Activated CD4-positive, alpha-beta T cell treated with anti-CD3 and anti-CD28 coated beads for 36 hours (primary cell): ENCODE measurements at regions not wholly inside any gene's neighbourhood (a gene's known extent, or its start where the extent isn't known, plus 50 kb on each side); places are given as distances from the start of the nearest gene placed in this dataset.

Experiments
- ATAC-seq: fragments of 200-7000 bp; cut with Tn5 transposase; one replicate; pipeline ENCODE4 v1.10.0; 2021; ENCODE audit warnings: mild to moderate bottlenecking, moderate library complexity
- CTCF ChIA-PET: fragments of 350-600 bp; sonication (Branson Sonifier 250); formaldehyde crosslinking; loops from one replicate; lab custom pipeline; 2021; ENCODE audit warnings: antibody characterized with exemption; lab: Charles Lee
- POLR2A ChIA-PET: fragments of 350-600 bp; sonication (Branson Sonifier 250); formaldehyde crosslinking; loops from one replicate; lab custom pipeline; 2021; ENCODE audit warnings: antibody characterized with exemption, inconsistent platforms; lab: Charles Lee
- DNase-seq: peaks from one replicate; pipeline ENCODE4 v3.0.0-alpha.2; 2020
- H3K27ac Mint-ChIP-seq: one replicate; pipeline ENCODE4 v1.8.0; 2021; ENCODE audit warnings: mixed read lengths
- H3K27me3 Mint-ChIP-seq: one replicate; pipeline ENCODE4 v1.8.0; 2021; ENCODE audit warnings: mixed read lengths
- H3K36me3 Mint-ChIP-seq: one replicate; pipeline ENCODE4 v1.8.0; 2021; ENCODE audit warnings: low read depth, mixed read lengths
- H3K4me1 Mint-ChIP-seq: one replicate; pipeline ENCODE4 v1.8.0; 2021; ENCODE audit warnings: mixed read lengths
- H3K4me3 Mint-ChIP-seq: one replicate; pipeline ENCODE4 v1.8.0; 2021; ENCODE audit warnings: mild to moderate bottlenecking, moderate library complexity, mixed read lengths
- H3K9me3 Mint-ChIP-seq: one replicate; pipeline ENCODE4 v1.8.0; 2021; ENCODE audit warnings: low read depth, mixed read lengths
- intact Hi-C, 2 experiments: fragments of 100-400 bp; cut with DNase I in 1 of 2; cut with micrococcal nuclease in 1 of 2; formaldehyde crosslinking; loops; one replicate each; pipeline versions ENCODE4 v1.14.2 to v1.15.1; 2022 to 2024; cut with DNase I, micrococcal nuclease

- Mint-ChIP-seq H3K9me3 (no peaks in the 10 kb centered on the region), H3K36me3 (no peaks in the 10 kb centered on the region), H3K27ac (no peak overlapping the region), H3K27me3 (peaks cover 6% of the 10 kb centered on the region), H3K4me1 (peaks cover 4% of the 10 kb centered on the region), H3K4me3 (no peak overlapping the region)
- intact Hi-C loops, result no loop called here
- ATAC-seq (peak; percentile 39), DNase-seq (no peak)
- ChIA-PET CTCF (interaction anchor here (0.6 kb wide), 1 partner anchor 103 kb away, joined by 4 read pairs; no protein-coding TSS in a partner anchor), POLR2A (interaction anchor here (0.7 kb wide), 1 partner anchor 445 kb away, joined by 3 read pairs; no protein-coding TSS in a partner anchor)
Measured at GRCh38 chr3:195015021-195015420, 255.9 kb downstream of the XXYLT1 start.

DNA sequence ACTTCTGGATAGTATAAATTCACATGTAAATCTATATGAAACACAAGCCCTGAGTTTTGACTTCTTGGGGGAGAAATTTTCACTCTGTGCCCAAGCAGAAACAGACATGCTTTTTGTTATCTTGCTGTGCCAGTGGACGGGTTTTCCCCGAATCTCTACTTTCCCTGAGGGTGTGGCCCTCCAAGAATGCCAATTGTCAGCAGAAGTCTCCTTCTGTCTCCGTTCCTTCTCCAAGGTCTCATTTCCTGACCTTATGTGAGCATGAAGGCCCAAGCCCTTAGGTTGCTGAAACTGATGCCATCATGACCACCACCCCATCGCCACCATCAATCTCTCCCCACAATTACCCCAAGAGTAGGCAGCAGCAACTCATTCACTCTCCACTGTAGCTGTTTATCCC, 253.8 kb downstream of the XXYLT1 start:
- ChIA-PET CTCF (no interaction called here), POLR2A (no interaction called here)
- Mint-ChIP-seq H3K27me3 (peaks cover 8% of the 10 kb centered on the region), H3K36me3 (no peaks in the 10 kb centered on the region), H3K4me1 (peaks cover 4% of the 10 kb centered on the region), H3K4me3 (no peak overlapping the region), H3K9me3 (no peaks in the 10 kb centered on the region), H3K27ac (no peak overlapping the region)
- ATAC-seq (no peak), DNase-seq (no peak)
- intact Hi-C loops, result no loop called here
